HEK293T (cell line): ENCODE measurements at regions not wholly inside any gene's neighbourhood (a gene's known extent, or its start where the extent isn't known, plus 50 kb on each side); places are given as distances from the start of the nearest gene placed in this dataset.

ENCODE experiments used
- ARNT ChIP-seq: fragments of 450-650 bp; IDR thresholded peaks from 2 replicates; pipeline ENCODE4 v1.6.1; 2017; ENCODE audit warnings: mild to moderate bottlenecking
- BHLHE40 ChIP-seq: fragments of 450-650 bp; IDR thresholded peaks from 2 replicates; pipeline ENCODE4 v1.6.1; 2016; ENCODE audit warnings: mild to moderate bottlenecking, moderate library complexity, borderline replicate concordance
- CTBP1 ChIP-seq: fragments of 450-650 bp; IDR thresholded peaks from 2 replicates; pipeline ENCODE4 v1.6.1; 2016; ENCODE audit warnings: borderline replicate concordance
- FOXA1 ChIP-seq: fragments of 450-650 bp; IDR thresholded peaks from 2 replicates; pipeline ENCODE4 v1.6.1; 2016; ENCODE audit warnings: mild to moderate bottlenecking
- FOXK2 ChIP-seq: fragments of 450-650 bp; IDR thresholded peaks from 2 replicates; pipeline ENCODE4 v1.6.1; 2016; ENCODE audit warnings: mild to moderate bottlenecking
- FOXM1 ChIP-seq: fragments of 450-650 bp; IDR thresholded peaks from 2 replicates; pipeline ENCODE4 v1.6.1; 2017; ENCODE audit warnings: mild to moderate bottlenecking, borderline replicate concordance
- HDGF ChIP-seq: fragments of 450-650 bp; IDR thresholded peaks from 2 replicates; pipeline ENCODE4 v1.6.1; 2017; ENCODE audit warnings: antibody characterized with exemption, borderline replicate concordance
- LEF1 ChIP-seq: fragments of 450-650 bp; IDR thresholded peaks from 2 replicates; pipeline ENCODE4 v1.6.1; 2017; ENCODE audit warnings: mild to moderate bottlenecking, borderline replicate concordance
- NFRKB ChIP-seq: fragments of 450-650 bp; IDR thresholded peaks from 2 replicates; pipeline ENCODE4 v1.6.1; 2016; ENCODE audit warnings: mild to moderate bottlenecking, moderate library complexity
- PKNOX1 ChIP-seq: fragments of 450-650 bp; IDR thresholded peaks from 2 replicates; pipeline ENCODE4 v1.6.1; 2016
- SP1 ChIP-seq: fragments of 450-650 bp; IDR thresholded peaks from 2 replicates; pipeline ENCODE4 v1.6.1; 2017
- SUZ12 ChIP-seq: fragments of 450-650 bp; IDR thresholded peaks from 2 replicates; pipeline ENCODE4 v1.6.1; 2016; ENCODE audit warnings: mild to moderate bottlenecking
- TARDBP ChIP-seq: fragments of 450-650 bp; IDR thresholded peaks from 2 replicates; pipeline ENCODE4 v1.6.1; 2016
- ZNF384 ChIP-seq: fragments of 450-650 bp; IDR thresholded peaks from 2 replicates; pipeline ENCODE4 v1.6.1; 2016

DNA sequence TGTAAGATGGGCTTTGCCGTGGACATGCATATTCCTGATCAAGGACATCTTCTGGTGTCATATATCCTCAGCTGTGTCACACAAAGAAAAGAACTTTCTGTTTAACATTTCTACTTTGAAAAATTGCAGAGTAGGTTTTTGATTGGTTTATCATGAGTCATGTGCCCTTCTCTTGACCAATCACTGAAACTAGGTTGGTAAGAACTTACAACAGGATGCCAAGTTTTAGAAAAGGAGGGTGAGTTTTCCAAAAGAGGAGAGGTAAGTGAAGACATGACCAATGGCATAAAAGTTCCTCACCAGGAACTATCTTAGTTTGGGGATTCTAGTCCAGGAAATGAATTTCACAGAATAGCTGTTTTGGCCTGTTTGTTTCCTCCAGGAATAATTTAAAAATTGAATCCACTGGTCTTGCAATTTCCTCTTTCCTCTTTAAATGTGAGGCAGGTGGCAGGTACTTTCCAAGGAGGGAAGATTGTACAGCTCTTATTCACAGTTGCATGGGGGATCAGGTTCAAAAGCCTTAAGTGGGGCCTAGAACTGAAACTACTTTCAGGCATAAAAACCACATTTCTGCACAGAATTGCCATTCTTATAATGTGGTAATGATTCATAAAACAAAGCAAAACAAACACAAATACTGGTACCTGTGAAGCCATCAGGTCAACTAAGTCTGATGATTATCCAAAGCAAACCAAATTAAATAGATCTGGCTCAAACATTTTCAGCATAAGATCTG lies 1114.5 kb upstream of the LCORL start:
- TF ChIP-seq SP1 (no peak), SUZ12 (no peak), FOXA1 (no peak), ZNF384 (no peak), HDGF (no peak), ARNT (no peak), PKNOX1 (no peak), FOXM1 (no peak), BHLHE40 (no peak), TARDBP (no peak), NFRKB (no peak), LEF1 (no peak), CTBP1 (no peak), FOXK2 (no peak)
